ENCODE measurements at regions not wholly inside any gene's neighbourhood (a gene's known extent, or its start where the extent isn't known, plus 50 kb on each side); places are given as distances from the start of the nearest gene placed in this dataset.
"Not testable (repeated sequence)": the region's sequence is repeated elsewhere in the genome, so short reads cannot be mapped to it uniquely, and the experiment has no call there.

DNA sequence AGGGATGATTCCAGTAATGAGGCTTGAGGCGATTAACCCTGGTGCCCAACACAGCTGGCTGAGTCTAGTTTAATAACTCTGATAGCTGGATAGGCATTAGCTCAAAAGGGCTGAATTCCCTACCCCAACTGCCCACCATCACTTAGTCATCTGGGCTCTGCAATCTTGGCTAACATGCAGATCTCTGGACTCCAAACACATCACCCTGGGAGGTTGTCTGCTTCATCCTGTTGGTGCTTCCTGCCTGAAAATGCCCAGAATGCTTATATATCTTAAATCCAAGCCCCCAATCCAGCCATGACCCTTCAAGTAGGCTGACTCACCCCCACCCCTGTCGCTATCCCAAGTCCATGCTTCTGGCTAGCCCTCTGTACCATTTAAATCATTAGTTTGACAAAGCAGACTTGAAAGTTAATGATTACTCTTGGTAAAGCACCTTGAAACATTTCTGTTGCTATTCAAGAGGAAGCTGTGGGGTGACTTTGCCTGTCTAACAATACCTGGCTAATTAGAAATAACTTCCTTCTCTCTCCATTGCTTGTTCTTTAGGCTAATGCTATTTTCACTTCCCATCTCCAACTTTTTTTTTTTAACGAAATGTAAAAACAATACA, 107.0 kb upstream of the RORA start:
- no peak for DNase-seq (ENCODE audit: low read depth)

DNA sequence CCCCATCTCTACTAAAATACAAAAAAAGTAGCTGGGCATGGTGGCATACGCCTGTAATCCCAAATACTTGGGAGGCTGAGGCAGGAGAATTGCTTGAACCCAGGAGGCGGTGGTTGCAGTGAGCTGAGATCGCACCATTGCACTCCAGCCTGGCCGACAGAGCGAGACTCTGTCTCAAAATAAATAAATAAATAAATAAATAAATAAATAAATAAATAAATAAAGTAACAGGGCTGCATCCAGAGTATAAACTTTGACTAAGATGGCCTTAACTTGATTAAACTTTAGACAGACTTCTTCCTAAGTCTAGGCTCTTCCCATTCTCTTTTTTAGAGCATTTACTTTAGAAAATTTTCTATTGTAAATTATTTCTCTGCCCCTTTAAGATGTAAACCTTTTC, 105.6 kb upstream of the RORA start:
- not testable (repeated sequence) for DNase-seq (ENCODE audit: low read depth)

DNA sequence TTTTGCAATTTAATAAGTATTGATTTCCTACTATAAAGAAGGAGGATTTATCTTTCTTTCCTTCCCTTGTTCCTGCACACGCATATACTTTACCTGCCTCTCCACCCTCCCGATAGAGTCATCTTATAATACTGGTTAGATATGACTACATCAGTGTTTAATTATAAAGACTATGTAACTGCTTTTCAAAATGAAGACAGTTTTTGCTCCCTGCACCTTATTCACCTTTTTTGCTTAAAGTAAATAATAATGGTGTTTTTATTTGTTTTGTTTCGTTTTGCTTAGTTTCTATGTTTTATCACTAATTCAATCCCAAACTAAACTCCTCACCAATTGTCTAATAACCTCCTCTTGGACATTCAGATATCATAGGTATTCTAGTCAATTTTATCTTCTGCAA, 101.9 kb upstream of the RORA start:
- no peak for DNase-seq (ENCODE audit: low read depth)

DNA sequence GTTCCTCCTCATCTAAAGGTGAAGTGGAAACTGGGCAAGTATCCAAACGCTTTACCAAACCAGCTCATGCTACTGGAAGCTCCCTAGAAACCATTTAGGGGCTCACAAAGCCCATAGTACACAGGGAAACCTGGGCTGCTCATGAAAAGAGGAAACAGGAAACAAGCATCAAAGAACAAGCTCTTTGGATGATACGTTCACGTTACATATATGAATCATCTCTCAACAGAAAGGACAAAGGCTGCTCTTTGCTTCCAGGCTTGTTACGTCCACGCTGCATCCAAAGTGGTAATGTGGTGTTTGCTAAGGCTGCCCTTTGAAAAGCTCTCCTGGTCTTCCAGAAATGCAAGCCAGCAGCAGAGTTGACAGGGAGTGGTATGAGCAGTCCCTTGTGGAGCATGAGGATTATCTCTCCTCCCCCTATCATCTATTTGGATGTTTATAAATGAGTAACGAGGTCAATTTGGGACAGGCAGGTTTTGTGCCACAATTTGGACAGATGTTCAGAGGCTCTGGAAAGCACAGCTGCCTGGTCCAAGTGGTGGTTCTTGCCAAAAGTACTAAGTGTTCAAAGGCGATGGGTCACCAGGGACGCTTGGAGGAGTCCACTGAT, 98.0 kb upstream of the RORA start:
- no peak for DNase-seq (ENCODE audit: low read depth)

DNA sequence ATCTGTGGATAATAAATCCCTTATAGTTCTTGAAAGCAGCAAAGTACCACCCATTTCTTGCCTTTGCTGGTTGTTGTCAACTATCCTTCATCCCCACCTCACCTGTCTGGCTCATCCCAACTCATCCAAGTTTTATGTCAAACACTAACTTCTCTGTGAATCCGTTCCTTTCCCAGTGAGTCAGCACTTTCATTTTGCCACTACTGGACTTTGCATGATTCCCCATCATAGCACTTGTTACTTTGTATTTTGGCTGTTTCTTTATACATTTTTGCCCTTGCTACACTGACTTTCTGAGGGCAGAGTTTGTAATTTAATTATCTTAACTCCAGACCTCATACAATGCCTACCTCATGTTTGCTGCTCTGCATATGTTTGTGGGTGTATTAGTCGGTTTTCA, 90.8 kb upstream of the RORA start:
- no peak for DNase-seq (ENCODE audit: low read depth)

- no peak for DNase-seq (ENCODE audit: low read depth)
Measured at GRCh38 chr15:61318802-61319525, 89.9 kb upstream of the RORA start.

- no peak for DNase-seq (ENCODE audit: low read depth)
Measured at GRCh38 chr15:61318301-61318700, 89.2 kb upstream of the RORA start.

DNA sequence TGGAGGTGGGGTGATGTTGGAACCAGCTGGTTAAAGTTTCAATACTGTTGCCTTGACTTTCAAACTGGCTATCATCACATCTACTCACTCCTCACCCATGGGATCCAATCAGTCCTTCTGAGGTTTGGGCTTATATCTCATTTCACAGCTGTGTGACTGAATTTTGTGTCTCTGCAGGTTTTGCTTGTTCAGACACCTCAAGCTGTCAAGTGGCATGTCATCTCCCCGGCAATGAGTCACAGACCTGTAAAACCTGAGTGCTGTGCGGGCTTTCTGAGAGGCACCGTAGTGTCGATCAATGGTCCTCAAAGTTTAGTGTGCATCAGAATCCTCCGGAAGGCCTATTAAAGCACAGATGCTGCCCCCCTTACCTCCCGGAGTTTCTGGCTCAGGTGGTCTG, 86.4 kb upstream of the RORA start:
- no peak for DNase-seq (ENCODE audit: low read depth)

GRCh38 chr15:61314427-61314826, 85.3 kb upstream of the RORA start:
- DNase-seq (ENCODE audit: low read depth) = no peak

- DNase-seq (ENCODE audit: low read depth) = no peak
Measured at GRCh38 chr15:61309617-61310016, 80.5 kb upstream of the RORA start.

GRCh38 chr15:61309031-61309511, 80.0 kb upstream of the RORA start:
- DNase-seq (ENCODE audit: low read depth) = no peak

- no peak for DNase-seq (ENCODE audit: low read depth)
Measured at GRCh38 chr15:61308437-61308836, 79.3 kb upstream of the RORA start.

DNA sequence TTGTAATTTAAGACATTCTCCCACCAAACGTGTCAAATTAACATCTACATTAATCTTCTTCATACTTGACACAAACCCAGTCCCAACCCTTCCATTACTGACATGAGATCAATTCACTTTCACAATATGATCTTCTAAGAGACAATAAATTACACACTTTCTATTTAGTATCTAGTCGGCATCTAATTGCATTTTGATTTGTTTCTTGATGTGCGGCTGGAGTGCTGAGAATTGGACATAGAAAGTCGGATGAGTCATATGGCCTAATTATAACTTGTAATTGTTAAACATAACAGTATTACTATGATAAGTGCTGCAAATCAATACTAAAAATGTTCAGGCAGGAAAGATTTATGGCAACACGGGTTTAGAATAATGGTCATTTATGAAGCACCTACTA, 78.4 kb upstream of the RORA start:
- DNase-seq (ENCODE audit: low read depth) = no peak

GRCh38 chr15:61301701-61302100, 72.6 kb upstream of the RORA start:
- no peak for DNase-seq (ENCODE audit: low read depth)

DNA sequence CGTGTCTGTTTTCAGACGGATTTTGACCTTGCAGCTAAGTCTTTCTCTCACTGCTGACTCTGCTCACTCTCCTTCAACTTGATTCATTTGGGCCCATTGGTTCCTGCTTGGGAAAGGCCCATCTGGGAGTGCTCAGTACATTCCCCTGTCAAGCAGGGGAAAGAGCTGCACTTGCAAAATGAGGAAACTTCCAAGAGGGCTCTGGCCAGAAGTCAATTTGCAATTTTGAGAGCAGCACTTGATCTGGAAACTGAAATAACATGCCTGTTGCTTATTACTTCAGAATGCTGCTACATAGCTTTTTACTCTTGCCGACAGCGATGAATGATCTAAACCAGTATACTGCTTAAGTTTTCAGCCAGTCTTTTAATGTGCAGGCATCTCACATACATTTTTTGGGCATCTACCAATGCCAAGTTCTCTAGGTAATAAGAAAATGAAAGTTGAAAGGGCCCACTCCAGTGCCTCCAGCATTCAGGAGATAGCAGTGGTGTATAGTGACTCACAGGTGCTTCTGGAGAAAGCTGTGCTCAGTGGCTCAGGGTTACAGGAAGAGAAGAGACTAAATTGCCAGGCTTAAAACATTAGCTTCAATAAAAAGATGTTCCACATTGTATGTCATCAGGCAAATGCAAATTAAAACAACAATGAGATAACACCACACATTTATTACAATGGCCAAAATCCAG, 70.1 kb upstream of the RORA start:
- no peak for DNase-seq (ENCODE audit: low read depth)

DNA sequence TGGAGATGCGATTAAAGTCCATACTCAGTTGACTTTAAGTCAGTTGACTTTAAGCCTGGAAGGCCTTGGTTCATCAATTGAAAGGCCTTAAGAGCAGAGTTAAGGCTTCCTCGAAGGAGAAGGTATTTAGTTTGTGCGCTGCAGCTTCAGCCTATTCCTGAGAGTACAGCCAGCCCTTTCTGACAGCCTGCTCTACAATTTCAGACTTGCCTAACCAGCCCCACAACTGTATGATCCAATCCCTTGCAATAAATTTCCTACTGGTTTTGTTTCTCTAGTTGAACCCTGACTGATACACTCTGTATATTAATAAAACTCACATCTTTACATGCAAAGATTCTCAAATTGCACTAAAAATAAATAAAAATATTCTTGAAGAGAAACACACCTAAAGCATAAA, 66.1 kb upstream of the RORA start:
- DNase-seq (ENCODE audit: low read depth) = no peak

DNA sequence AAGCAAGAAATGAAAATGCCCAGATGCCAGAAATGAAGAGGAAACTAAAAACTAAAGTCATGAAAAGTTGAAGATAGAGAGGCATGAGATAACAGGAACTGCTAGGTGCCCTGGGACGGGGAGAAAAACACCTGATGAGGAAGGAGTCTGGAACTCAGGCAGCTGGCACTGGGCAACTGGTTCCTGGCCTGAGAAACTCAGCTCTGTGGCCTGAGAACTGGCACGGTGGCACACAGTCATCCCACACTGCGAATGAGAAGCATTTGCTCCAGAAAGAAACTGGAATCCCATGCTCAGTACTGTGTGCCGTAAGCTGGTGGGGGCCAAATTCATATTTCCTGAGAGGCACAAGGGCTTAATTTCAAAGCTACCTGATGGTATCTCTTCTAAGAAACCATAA, 53.6 kb upstream of the RORA start:
- DNase-seq (ENCODE audit: low read depth) = no peak

DNA sequence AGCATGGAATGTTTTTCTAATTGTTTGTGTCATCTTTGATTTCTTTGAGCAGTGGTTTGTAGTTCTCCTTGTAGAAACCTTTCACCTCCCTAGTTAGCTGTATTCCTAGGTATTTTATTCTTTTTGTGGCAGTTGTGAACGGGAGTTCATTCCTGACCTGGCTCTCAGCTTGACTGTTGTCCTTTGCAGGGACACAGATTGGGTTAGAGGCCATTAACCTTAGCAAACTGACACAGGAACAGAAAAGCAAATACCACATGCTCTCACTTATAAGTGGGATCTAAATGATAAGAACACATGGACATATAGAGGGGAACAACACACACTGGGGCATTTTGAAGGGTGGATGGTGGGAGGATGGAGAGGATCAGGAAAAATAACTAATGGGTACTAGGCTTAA, 52.2 kb upstream of the RORA start:
- DNase-seq (ENCODE audit: low read depth) = no peak
